ENCODE measurements at regions not wholly inside any gene's neighbourhood (a gene's known extent, or its start where the extent isn't known, plus 50 kb on each side); places are given as distances from the start of the nearest gene placed in this dataset.

DNA sequence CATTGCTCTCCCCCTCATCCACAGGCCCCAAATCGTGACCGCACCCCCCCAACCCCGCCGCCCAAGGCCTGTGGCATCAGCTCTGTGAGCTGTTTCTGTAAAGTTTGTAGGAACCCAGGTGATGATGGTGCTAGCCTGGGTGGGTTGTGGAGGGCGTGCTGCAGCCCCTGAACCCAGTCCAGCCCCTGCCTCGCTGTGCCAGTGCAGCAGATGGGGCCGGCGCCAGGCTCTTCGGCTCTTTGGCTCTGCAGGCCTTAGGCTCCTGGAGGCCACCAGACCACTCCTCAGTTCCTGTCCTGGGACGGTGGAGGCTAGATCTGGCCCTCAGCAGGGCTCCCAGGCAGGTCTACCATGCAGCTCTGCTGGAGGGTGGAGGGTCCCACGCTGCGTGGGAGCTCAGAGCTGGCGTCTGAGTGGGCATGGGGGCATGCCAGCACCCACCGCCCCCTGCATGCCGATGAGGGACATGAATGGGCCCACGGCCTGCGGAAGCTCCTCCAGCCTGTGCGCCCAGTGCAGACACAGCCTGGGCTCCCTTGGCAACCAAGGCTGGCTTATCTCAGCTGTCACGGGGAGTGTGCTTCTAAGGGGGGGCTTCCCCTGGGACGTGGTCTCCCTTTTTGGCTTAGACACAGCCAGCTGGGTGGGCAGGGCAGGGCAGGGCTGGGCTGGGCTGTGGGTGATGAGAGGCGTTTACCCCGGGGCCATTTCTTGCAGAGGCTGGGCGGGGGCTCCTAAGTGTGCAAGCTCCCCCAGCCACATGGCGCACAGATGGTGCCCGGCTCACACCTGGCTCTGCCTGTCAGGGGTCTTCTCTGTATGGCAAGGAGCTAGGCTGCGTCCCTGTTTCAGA lies 1187.6 kb downstream of the BRD1 start:
- H3K9me3 ChIP-seq = no peaks in the 10 kb centered on the region
- H3K27me3 ChIP-seq = no peaks in the 10 kb centered on the region
- H3K4me1 ChIP-seq = no peaks in the 10 kb centered on the region
- H3K27ac ChIP-seq = no peak overlapping the region
- no peak for DNase-seq (ENCODE audit: low spot score)
- H3K4me3 ChIP-seq = no peak overlapping the region
- no peak for TF ChIP-seq CTCF (IDR thresholded peaks at IDR 0.05)
- no peaks in the 10 kb centered on the region for H3K36me3 ChIP-seq

DNA sequence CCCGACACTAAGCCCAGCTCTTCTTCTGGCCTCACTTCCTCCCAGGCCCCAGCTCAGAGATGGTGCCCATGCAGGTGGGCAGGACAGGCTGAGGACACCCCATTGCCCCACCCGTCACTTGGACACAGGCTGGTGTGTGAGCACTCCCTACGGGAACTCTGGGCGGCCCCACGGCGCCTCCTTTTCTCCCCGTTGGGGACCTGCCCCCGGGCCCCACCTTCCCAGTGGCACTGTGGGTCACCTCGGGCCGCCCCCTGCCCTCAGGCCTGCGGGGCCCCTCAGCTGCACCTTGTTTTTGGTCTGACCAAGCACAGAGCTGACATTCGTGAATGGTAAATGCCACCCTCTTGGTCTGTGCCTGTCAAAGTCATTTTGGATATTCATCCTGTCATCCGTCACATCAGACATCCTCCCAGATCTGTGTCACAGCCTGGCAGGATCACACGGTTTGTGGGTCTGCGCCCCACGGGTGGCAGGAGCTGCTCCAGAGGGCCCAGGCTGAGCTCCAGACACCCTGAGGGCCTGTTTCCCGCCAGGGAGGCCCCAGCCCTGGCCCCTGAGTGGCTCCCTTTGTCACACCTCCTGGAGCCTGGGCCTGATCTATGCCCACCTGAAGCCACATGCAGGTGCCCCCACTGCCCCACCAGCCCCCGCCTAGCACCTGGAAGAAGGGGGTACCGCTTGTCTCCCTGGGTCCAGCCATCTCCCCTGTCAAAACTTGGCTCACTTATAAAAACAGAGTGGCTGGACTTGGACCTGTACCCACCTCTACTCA lies 1188.5 kb downstream of the BRD1 start:
- no peak for DNase-seq (ENCODE audit: low spot score)

DNA sequence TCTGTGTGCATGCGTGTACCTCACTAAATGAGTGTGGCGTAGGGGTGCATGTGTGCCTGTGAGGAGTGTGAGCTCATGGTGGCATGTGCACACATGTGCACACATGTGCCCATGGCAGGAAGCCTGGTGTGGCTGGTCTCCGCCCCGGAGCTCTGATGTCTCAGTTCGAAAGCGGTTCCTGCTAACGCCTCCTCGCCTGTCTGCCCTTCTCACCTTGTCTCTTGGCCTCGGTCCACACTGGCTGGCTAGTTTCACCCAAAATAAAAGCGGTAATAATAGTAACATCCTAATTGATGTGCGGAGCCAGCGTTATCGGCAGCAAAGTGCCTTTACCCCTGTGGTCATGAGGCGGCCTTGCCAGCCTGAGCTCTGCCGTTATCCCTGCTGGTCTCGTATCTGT lies 1190.4 kb downstream of the BRD1 start:
- no peak overlapping the region for H3K27ac ChIP-seq
- H3K4me1 ChIP-seq = no peaks in the 10 kb centered on the region
- H3K27me3 ChIP-seq = no peaks in the 10 kb centered on the region
- TF ChIP-seq CTCF (IDR thresholded peaks at IDR 0.05) = no peak
- no peak for DNase-seq (ENCODE audit: low spot score)
- no peaks in the 10 kb centered on the region for H3K36me3 ChIP-seq
- H3K9me3 ChIP-seq = no peaks in the 10 kb centered on the region
- no peak overlapping the region for H3K4me3 ChIP-seq

More for the DNA sequence above, 1188.5 kb downstream of the BRD1 start:
- Histone ChIP-seq H3K27ac (no peak overlapping the region), H3K4me1 (no peaks in the 10 kb centered on the region), H3K27me3 (no peaks in the 10 kb centered on the region), H3K9me3 (no peaks in the 10 kb centered on the region), H3K4me3 (no peak overlapping the region), H3K36me3 (no peaks in the 10 kb centered on the region)
- no peak for TF ChIP-seq CTCF (IDR thresholded peaks at IDR 0.05)

DNA sequence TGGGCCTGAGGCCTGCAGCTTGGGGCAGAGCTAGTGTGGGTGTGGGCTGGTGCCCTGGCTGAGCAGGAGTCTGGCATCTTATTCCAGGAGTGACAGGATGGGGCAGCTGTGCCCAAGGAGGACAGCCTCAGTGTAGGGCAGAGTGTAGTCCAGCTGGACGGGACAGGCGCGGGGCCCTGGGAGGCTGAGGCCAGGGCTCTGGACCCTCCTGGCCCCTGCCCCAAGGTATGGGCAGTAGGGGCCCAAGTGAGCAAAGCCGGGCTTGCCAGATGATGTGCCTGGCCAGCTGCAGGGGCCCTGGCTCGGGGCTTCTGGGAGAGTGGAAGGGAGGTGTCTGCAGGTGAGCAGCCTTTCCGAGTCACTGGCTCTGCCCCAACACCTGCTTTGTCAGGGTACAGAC lies 1190.9 kb downstream of the BRD1 start:
- H3K36me3 ChIP-seq = no peaks in the 10 kb centered on the region
- H3K27ac ChIP-seq = no peak overlapping the region
- H3K4me3 ChIP-seq = no peak overlapping the region
- H3K27me3 ChIP-seq = no peaks in the 10 kb centered on the region
- no peak for TF ChIP-seq CTCF (IDR thresholded peaks at IDR 0.05)
- no peaks in the 10 kb centered on the region for H3K4me1 ChIP-seq
- no peak for DNase-seq (ENCODE audit: low spot score)
- H3K9me3 ChIP-seq = no peaks in the 10 kb centered on the region

GRCh38 chr22:48635816-48636215 lies 1191.9 kb downstream of the BRD1 start:
- TF ChIP-seq CTCF (IDR thresholded peaks at IDR 0.05) = no peak
- Histone ChIP-seq H3K27ac (no peak overlapping the region), H3K4me1 (no peaks in the 10 kb centered on the region), H3K27me3 (no peaks in the 10 kb centered on the region), H3K9me3 (no peaks in the 10 kb centered on the region), H3K36me3 (no peaks in the 10 kb centered on the region), H3K4me3 (no peak overlapping the region)
- DNase-seq (ENCODE audit: low spot score) = no peak

Measured in right atrium auricular region (tissue), 2 donors.